ENCODE measurements at regions not wholly inside any gene's neighbourhood (a gene's known extent, or its start where the extent isn't known, plus 50 kb on each side); places are given as distances from the start of the nearest gene placed in this dataset.
"Not testable (repeated sequence)": the region's sequence is repeated elsewhere in the genome, so short reads cannot be mapped to it uniquely, and the experiment has no call there.

DNA sequence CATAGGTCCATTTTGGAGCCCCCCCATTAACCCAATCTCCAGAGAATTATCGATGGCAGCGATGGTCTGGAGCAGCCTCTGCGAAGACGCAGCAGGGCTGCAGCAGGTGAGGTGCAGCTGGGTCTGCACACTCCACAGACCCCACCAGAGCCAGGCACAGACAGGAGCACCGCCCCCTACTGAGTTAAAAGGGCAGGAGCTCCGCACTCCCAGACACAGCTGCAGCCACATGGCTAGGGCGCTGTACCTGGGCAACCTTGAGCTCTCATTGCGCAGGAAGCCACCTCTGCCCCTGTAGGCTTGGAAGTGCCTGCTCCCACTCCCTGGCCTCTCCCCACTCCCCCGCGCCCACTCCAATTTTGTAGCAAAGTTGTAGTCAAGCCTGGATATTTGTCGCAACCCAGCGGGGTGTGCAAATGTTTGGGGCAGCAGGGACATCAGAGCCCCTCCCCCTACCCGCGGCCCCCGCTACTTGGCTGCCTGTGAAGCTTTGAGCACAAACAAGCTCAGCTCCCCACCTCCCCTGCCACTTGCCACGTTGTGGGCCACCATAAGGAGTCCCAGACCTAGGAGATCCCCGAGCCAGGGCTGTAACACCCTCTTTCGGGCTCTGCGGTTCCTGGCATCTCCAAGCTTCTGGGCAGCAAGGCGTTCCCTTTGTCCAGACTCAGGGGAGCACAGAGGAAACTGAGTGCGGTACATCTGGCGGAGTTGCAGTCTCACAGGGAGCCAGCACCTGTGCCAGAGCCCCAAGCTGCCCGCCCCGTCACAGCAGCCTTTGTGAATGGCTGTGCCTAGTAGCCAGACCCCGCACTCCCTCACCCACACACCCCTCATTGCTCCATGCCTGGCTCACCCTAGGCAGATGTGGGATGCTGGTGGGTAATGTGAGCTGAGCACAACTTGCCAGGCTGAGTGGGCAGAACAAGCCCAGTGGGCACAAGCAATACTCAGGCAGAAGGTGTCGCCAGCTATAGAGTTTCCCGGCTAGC is 949.7 kb upstream of the SLITRK1 start:
- no peak for DNase-seq

DNA sequence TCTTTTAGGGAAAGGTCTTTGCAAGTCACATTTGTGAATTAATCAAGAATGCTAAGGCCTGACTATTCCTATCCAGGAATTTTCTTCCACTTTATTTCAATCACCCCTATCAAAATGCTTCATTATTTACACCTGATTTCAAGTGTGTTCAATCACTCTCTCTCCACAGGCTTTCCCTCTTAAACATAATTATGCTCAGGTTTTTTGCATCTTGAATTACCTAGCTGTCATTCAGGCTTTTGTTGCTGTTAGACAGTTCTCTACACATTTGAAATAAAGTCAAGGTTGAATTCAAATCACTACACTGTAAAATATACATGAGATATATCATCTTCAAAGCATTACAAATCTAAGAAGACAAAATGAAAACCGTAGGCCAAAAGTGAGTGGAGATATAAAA is 941.3 kb upstream of the SLITRK1 start:
- no peak for DNase-seq

DNA sequence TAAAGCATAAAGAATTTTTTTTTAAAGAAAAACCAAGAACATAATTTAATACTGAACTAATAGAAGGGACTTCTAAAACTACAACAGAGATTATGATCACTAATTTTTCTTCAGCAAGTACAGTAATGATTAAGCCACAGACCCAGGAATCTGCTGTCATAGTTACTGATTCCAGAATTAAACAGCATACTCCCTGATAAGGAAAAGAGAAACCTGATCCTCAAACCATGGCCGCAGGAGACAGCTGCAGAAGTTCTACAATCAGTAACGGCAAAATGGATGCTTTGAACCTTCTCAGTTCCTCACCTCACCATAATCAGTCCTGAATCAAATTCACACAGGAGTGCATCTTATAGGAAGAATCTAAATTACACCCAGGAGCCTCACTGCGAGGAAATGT is 939.0 kb upstream of the SLITRK1 start:
- no peak for DNase-seq

DNA sequence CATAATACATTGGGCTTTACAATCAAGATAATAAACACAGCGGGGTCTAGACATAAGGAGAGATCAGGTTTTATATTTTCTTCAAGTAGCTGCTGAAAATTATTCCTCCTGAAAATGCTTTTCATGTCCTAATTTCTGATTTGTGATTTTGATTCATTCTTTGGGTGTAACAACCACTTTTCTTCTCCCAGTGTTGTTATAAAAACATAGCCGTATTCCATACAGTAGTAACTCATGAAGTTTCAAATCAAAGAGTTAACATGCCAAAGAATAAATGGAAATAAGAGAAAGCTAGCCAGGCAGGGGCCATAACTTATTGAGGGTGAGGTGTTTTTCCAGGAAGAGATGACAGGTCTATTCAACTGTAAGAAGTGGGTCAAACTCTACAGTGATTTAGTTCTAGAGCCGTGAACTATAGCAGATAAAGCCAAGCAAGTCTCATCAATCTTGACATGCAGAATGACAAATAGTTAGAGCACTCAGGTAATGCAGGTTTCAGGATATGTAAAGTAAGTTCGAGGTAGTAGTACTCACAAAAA is 934.4 kb upstream of the SLITRK1 start:
- peak; percentile 43 for DNase-seq

DNA sequence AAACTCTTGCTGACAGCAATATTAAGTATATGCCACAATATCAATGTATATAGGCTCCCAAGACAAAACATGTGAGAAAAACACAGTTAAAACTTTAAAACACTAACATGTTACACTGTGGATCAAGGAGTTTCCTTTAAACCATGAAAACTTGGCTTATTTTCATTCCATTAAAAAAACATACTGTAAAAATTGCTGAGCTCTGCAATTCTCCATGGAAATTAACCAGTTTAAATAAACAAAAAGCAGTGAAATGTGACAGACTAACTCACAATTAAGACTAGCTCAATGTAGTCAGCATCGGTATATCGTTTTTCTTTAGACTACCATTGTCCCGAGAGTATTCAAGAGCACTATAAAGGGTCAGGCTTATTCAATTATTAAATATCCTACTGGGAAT is 930.5 kb upstream of the SLITRK1 start:
- peak; percentile 38 for DNase-seq

DNA sequence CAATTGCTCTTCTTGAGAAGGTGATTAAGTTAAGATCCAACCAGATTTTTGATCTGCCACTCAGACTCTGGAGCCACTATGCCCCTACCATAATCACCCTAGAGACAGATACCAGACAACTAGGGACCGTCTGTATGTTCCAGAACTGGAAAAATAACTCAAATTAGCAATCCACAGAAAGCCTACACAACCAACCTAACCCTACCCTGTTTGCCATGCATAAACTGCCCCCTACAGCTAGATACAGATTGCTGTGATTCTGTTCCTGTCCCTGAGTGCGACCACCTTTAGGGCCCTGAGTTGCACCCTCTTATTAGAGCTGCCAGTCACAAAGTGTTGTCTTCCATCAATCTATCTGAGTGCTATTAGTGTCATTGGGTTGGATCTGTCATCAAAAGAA is 929.8 kb upstream of the SLITRK1 start:
- DNase-seq = no peak

DNA sequence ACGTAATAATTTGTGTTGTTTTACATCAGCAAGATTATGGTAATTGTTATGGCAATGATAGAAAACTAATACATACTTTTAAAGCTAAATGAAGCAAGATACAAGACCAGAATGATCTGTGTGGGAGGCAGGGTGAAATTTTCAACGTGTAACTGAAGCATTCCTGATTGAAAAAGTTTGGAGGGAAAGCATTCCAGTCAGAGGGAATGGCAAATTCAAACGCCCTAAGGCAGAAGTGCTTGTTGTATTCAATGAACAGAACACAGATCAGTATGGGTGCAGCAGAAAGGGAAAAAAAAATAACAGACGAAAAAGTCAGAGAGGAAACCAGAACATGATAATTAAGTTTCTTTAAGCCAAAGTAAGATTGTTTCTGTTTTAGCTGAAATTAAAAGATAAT is 928.5 kb upstream of the SLITRK1 start:
- DNase-seq = peak; percentile 20

DNA sequence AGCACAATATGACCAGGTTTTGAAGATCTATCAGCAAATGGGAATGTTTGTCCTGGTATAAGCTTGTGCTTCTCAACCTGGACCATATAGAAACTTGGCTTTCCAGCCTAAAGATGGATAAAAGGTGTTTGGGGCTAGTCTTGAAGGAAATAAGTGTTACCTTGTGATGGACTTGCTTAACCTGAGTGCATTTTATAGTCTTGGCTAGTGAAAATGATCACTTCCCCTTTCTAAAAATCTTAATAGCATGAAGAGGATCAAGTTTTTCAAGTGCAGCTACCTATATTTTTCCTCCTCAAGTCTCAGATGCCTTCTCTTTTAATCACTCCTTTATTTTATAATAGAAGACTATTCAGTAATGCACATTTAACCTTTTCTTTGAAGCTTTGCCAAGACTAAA is 919.8 kb upstream of the SLITRK1 start:
- DNase-seq = no peak

DNA sequence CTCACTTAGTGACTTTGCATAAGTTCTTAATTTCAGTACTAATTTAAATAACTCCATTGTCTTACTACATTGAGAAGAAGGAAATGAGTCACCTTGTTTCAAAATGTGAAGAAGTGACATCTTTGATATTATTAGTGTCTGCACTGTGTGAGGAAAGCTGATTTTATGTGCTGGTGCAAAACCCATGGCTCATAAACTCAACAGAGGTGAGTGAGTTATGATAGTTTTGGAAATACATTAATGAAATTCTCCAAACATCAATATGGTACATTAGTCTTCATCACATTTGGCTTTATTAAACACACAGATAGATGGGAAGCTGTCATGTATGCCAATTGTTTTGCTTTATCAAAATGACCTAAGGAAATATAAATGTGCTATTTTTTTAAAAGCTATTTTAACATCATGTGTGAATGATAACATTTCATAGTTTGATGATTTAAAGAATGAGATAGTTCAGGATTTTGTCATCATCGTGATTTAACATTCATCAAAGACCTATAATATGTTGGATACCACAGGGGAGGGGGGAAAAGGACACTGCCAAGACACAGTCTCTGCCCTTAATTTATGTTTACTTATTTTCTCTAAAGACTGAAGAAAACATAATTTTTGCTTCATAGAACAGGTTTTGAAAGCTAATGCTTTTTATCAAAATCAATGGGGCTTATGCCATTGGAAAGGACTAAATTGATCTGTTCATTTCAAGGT is 902.3 kb upstream of the SLITRK1 start:
- DNase-seq = no peak

DNA sequence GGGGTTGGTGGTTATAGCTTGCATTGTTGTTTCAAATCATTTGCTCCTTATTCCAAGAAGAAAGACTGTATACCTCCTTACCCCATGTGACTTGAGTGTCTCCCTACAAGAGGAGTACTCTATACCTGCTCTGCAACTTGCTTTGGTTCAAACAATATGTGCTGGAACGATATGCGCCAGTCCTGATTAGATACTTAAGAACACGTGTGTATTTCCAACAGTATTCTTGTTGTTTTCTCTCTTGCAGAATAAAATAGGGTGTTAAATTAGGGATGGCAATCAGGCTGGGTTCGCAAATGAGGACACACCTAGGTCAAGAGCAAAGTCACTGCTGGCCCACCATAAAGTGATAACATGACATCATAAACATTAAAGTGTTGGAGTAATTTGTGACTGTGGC is 895.0 kb upstream of the SLITRK1 start:
- no peak for DNase-seq

DNA sequence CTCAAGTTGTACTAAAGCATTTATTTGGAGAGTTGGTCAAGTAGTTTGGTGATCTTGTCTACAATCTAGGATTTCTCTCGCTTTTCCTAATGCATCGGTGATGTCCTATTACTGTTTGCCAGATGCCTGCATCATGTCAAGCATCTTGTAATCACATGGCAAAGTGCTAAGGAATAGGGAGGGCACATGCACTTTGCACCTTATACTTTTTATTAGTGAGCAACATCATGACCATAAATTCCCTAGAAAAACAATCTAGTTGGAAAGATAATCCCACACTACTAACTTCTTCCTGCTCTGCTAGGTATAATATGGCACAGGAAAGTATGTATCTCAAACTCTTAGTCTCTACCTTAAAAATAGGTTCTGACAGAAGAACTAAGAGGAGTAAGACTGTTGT is 894.3 kb upstream of the SLITRK1 start:
- DNase-seq = no peak

DNA sequence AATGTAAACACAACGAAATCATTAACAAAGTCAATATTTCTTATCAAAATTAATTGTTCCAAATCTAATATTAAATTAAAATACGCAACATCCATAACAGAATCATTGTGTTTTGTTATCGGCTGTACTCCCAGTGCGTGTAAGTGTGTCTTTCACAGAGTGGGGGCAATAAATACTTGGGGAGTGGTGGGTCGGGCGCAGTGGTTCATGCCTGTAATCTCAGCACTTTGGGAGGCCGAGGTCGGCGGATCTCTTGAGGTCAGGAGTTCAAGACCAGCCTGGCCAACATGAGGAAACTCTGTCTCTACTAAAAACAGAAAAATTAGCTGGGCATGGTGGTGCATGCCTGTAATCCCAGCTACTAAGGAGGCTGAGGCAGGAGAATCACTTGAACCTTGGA is 893.6 kb upstream of the SLITRK1 start:
- DNase-seq = not testable (repeated sequence)

DNA sequence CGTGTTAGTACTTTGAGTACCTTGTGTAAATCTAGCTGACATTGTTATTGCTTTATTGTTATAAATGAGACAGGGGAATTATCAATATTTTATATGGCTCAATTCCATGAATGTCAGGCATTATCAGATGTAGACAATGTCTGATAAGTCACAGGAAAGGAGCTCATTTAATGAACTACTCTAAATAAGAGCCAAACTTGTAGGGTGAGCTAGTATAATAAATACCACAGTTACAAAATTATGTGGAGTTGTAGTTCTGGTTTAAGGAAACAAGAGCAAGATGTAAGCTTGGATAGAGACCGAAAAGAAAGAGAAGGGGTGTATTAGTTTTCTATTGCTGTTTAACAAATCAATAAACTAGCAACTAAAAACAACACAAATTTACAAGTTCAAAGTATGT is 891.8 kb upstream of the SLITRK1 start:
- no peak for DNase-seq

DNA sequence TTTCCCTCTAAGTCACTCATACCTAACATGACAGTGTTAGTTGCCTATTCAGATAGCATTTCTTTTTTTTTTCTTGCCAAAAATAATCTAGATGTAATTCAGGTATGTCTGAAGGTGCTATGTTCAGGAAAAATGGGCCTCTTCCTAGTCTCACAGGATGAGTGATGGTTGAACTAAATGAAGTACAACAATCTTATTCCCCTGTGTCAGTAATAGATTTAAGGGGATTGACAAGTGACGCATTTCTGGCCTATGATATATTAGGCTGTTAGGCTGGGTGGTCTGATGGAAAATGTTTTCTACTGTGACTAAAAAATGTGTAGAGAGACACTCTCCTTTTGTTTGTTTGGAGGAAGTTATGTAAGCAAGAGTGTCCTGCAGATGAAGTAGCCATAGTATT is 878.7 kb upstream of the SLITRK1 start:
- DNase-seq = no peak

DNA sequence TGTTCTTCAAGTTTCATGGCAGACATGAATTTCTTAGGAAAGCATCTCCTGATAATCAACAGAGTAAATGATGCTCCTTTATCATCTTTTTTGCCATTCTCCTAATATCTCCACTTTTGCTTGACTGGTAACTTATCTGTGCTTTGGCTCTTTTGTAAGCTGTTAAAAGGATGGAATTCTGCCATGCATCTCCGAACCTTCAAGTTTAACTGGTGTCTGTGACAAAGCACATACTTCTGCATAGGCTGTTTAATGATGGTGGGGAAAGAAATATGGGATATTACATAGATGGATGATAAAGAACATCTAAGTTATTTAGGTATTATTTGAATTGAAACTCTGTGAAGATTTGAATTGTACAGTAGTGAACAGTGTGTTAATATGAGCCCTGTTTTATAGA is 866.9 kb upstream of the SLITRK1 start:
- DNase-seq = no peak

DNA sequence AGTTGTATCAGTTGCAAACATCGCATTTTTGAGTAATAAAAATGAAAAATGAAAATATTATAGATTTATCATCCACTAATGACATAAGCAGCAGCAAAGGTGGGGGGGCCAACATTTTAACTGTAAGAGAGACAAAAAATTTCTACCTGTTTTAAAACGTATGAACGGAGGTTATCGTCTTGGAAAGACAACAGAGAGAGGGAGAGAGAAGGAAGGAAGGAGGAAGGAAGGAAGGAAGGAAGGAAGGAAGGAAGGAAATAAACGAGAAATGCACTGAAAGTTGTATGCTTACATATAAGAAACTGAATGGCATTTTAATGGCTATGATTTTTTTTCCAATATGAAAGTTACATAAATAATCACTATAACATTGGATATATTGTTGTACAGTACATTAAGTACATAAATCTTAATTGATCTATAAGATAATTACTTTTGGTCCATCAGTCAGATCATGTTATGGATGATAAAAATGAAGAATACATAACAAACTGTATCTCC is 862.8 kb upstream of the SLITRK1 start:
- no peak for DNase-seq

DNA sequence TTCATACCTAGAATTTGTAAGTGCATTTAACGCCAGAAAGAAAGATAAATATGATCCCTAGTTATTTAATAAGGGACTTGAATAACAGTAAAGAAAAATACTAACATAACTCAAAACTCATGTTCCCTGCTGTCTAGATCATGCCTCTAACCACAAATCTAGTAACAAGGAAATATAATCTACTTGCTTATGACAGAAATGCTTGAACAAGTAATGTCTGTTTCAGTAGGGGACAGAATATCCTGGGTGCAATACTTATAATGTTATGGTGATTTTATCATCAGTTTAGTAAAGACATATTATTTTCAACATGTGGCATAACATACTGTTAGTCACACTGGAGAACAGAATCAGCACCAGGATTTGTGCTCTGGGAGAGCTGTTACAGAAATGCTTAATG is 861.9 kb upstream of the SLITRK1 start:
- DNase-seq = no peak

DNA sequence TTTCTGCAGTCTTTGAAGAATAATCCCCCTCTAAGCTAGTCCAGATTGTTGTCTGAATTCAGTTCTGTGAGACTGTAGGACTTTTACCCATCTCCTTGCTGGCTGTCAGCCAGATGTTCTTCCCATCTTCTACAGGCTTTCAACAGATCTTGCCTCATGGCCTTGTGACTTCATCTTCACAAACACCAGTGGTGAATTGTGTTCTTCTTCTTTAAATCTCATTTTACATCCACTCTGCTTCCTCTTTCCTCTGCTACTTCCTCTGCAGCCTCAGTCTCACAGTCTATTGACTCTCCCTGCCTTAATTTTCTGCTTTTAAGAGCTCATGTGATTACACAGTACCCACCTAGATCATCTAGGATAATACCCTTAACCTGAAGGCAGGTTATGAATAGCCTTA is 859.0 kb upstream of the SLITRK1 start:
- no peak for DNase-seq

DNA sequence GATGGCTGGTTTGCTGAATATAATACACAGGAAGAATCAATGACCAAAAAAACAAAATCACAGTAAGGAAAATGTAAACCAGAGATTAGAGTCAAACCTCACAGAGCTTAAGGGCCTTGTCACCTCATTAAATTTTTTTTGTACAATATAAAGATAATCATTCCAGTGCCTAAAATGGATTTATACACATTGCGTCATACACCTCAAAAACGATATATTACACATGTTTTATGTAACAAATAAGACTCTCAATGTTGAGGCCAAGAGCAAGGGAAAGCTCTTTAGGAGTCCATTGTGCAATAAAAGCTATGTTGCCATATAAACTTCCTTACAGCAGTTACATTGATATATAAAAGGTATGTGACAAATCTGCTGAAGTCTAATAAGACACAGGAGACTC is 856.7 kb upstream of the SLITRK1 start:
- DNase-seq = no peak

DNA sequence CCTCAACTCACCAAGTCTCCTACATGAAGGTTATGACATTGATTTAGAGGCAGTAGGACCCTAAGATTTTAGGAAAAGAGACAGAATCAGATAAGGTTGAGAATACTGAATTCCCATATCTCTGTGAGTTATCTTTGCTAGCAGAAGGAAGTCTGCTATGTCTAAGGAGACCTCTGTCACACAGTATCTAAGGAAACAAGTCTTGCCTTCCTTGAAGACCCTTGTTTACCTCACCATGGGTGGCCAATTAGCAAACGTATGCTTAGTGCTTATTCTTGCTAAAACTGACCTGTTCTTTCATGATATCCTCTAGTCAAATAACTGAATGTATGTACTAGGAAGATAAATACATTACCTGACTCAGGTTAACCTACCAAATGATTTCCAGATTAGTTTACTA is 855.4 kb upstream of the SLITRK1 start:
- DNase-seq = no peak

DNA sequence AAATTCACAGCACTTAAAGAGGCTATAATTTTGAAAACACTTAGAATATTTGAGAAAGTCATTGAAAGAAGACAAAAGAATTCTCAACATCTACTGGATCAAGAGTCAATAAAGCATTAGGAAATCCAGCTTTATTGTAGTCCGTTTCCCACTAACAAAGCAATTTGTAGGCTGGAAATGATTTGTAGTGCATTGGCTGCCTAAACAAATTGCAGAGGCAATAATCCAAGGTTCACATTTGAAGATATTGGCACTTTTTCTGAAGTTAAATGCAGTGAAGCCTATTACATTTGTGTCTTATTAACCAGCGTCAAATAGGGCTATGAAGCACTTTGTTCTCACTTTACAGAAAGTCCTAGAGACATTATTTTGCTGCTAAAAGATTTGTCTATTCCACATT is 848.1 kb upstream of the SLITRK1 start:
- no peak for DNase-seq

DNA sequence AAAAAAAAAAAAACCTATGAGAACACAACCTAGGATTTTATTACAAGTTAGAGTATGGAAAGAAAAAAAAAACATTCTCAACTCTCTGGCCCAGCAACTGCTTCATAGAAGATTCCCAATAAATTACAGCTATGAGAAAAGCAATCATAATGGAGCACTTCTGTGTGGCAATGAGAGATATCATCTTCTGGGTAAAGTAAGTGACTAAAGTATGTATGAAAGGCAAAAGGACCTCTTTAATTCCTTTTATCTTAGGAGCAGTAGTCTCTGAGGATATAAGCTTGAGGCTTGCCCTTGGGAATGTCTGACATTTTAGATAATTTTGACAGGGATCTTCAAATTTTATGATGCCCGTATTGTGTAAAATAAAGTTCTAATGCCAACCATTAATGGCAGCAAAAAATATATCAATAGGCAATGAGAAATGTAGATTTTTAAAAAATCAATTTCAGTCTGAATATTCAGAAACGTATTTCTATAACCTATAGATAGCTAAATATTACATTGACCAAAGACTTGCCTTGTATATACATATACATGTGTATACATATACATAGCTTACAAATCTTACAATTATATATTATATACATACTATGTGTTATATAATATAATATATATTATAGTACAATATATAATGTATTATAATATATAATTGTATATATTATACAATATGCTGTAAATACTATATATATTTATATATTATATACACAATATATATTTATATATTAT is 823.9 kb upstream of the SLITRK1 start:
- DNase-seq = peak; percentile 49

DNA sequence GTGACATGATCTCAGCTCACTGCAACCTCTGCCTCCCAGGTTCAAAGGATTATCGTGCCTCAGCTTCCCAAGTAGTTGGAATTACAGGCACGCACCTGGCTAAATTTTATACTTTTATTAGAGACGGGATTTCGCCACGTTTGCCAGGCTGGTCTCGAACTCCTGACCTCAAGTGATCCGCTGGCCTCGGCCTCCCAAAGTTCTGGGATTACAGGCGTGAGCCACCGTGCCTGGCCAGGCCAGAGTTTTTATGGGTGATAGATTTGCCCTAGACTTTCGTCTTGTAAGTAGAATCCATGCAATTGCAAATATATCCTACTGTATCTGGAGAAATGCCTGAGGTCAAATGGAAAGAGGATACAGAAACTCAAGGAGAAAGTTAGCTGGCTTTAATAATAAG is 819.9 kb upstream of the SLITRK1 start:
- no peak for DNase-seq
